K562 (cell line): ENCODE measurements at regions not wholly inside any gene's neighbourhood (a gene's known extent, or its start where the extent isn't known, plus 50 kb on each side); places are given as distances from the start of the nearest gene placed in this dataset.

ENCODE experiments used
- ATAC-seq: fragments of 200-7000 bp; cut with Tn5 transposase; 3 replicates; pipeline ENCODE4 v1.9.1; 2020; ENCODE audit warnings: moderate library complexity
- BruUV-seq: library from RNA; stranded (reverse); fragments of 400-500 nt; replicated peaks from 2 replicates; lab custom pipeline; 2021; lab: Mats Ljungman, UMichigan
- CTCF ChIA-PET: fragments of 300-600 bp; formaldehyde crosslinking; extraction: SDS; loops from one replicate; lab custom pipeline; 2021; ENCODE audit warnings: low intra/inter-chr PET ratio; lab: Yijun Ruan, JAX
- POLR2A ChIA-PET: fragments of 300-600, 350-650 bp; sonication (Branson Sonifier 250); formaldehyde crosslinking; extraction: SDS; loops from one replicate; lab custom pipeline; 2021; ENCODE audit warnings: antibody characterized with exemption, inconsistent platforms; lab: Yijun Ruan, JAX
- DNase-seq, 4 experiments: peaks; one replicate each; pipeline versions ENCODE4 v3.0.0 to v3.0.0-alpha.2; 2011 to 2018; ENCODE audit warnings: low spot score in 3 of 4, mixed read lengths in 3 of 4; ENCODE audit errors: extremely low read depth in 1 of 4
- FAIRE-seq: peaks from 2 replicates; lab custom pipeline; 2011; peaks lifted over from hg19 to GRCh38; lab: Jason Lieb, UNC
- H2AFZ ChIP-seq: 2 replicates; pipeline ENCODE4 v1.6.0; 2011; ENCODE audit warnings: low read depth, low read length, control low read depth, inconsistent platforms
- H3K27ac ChIP-seq: fragments of 200-600 bp; 3 replicates; pipeline ENCODE4 v1.8.0; 2011; ENCODE audit warnings: low read depth, mild to moderate bottlenecking, control low read depth, inconsistent platforms, low read length, moderate library complexity, mixed read lengths; ENCODE audit errors: extremely low read depth
- H3K27me3 ChIP-seq, 2 experiments: fragments of 300-600 bp in 1 of 2; 2 replicates in 1 of 2; 3 replicates in 1 of 2; pipeline versions ENCODE4 v1.6.0 to v1.8.0; 2011; ENCODE audit warnings: inconsistent platforms in 2 of 2, low read length in 2 of 2, mild to moderate bottlenecking in 1 of 2, mixed read lengths in 1 of 2, moderate library complexity in 1 of 2; ENCODE audit not compliant: control insufficient read depth in 2 of 2, insufficient read depth in 2 of 2
- H3K36me3 ChIP-seq: fragments of 300-600 bp; 3 replicates; pipeline ENCODE4 v1.8.0; 2011; ENCODE audit warnings: mild to moderate bottlenecking, low read length, inconsistent platforms; ENCODE audit not compliant: control insufficient read depth, insufficient read depth
- H3K4me1 ChIP-seq, 2 experiments: fragments of 200-600 bp in 1 of 2; replicated peaks in 1 of 2; 2 replicates in 1 of 2; 3 replicates in 1 of 2; pipeline versions ENCODE4 v1.5.1 to v1.8.0; 2011; ENCODE audit warnings: inconsistent platforms in 2 of 2, low read length in 2 of 2, mild to moderate bottlenecking in 1 of 2, mixed read lengths in 1 of 2, moderate library complexity in 1 of 2; ENCODE audit not compliant: control insufficient read depth in 2 of 2, insufficient read depth in 2 of 2
- H3K4me2 ChIP-seq: 2 replicates; pipeline ENCODE4 v1.6.1; 2011; ENCODE audit warnings: low read length, control low read depth, inconsistent platforms, mixed read lengths; ENCODE audit not compliant: insufficient read depth
- H3K4me3 ChIP-seq: fragments of 200-600 bp; sonication (generic), shearing (Covaris generic); 2 replicates; pipeline ENCODE4 v1.5.1; 2016; ENCODE audit warnings: control low read depth, inconsistent platforms
- H3K79me2 ChIP-seq: fragments of 200-600 bp; 3 replicates; pipeline ENCODE4 v1.8.0; 2011; ENCODE audit warnings: low read length, inconsistent platforms; ENCODE audit not compliant: control insufficient read depth, insufficient read depth
- H3K9ac ChIP-seq, 2 experiments: 2 replicates each; pipeline versions ENCODE4 v1.6.0 to v1.6.1; 2011; ENCODE audit warnings: low read depth in 2 of 2, low read length in 2 of 2, control low read depth in 1 of 2, inconsistent platforms in 1 of 2, mild to moderate bottlenecking in 1 of 2, mixed read lengths in 1 of 2; ENCODE audit not compliant: insufficient read depth in 1 of 2
- H3K9me1 ChIP-seq: one replicate; pipeline ENCODE4 v1.6.0; 2011; ENCODE audit warnings: inconsistent platforms, mild to moderate bottlenecking, low read length, moderate library complexity; ENCODE audit not compliant: control insufficient read depth, insufficient read depth
- H3K9me3 ChIP-seq: replicated peaks from 2 replicates; pipeline ENCODE4 v1.5.1; 2011; ENCODE audit warnings: low read depth, low read length, inconsistent platforms; ENCODE audit not compliant: control insufficient read depth, insufficient read depth
- H4K20me1 ChIP-seq: replicated peaks from 2 replicates; pipeline ENCODE4 v1.6.1; 2011; ENCODE audit warnings: low read length, inconsistent platforms, mixed read lengths; ENCODE audit not compliant: control insufficient read depth, insufficient read depth
- ARID2 ChIP-seq: fragments of 450-650 bp; IDR thresholded peaks from 2 replicates; pipeline ENCODE4 v1.6.1; 2017; ENCODE audit warnings: antibody characterized with exemption, mild to moderate bottlenecking
- CBFA2T2 ChIP-seq: fragments of 450-650 bp; conservative IDR thresholded peaks from 2 replicates; pipeline ENCODE4 v1.6.1; 2017; ENCODE audit warnings: mild to moderate bottlenecking
- CBX3 ChIP-seq, 2 experiments: IDR thresholded peaks; 1 replicate in 1 of 2; 2 replicates in 1 of 2; pipeline ENCODE4 v1.6.1; 2012; ENCODE audit warnings: inconsistent platforms in 2 of 2, low read length in 2 of 2, borderline replicate concordance in 1 of 2, control low read depth in 1 of 2
- CTBP1 ChIP-seq: fragments of 450-650 bp; IDR thresholded peaks from 2 replicates; pipeline ENCODE4 v1.6.1; 2016; ENCODE audit warnings: borderline replicate concordance
- CXXC5 ChIP-seq: fragments of 250-450 bp; sonication (Bioruptor Pico); IDR thresholded peaks from 2 replicates; pipeline ENCODE4 v1.8.0; 2022; ENCODE audit warnings: inconsistent platforms, mild to moderate bottlenecking, moderate library complexity
- DPF2 ChIP-seq: fragments of 450-650 bp; IDR thresholded peaks from 2 replicates; pipeline ENCODE4 v1.6.1; 2016
- FOXK2 ChIP-seq, 2 experiments: fragments of 450-650 bp; IDR thresholded peaks in 1 of 2; conservative IDR thresholded peaks in 1 of 2; 2 replicates each; pipeline ENCODE4 v1.6.1; 2016; ENCODE audit warnings: low read depth in 2 of 2, mild to moderate bottlenecking in 1 of 2
- FUS ChIP-seq: fragments of 200-400 bp; formaldehyde crosslinking; optimal IDR thresholded peaks from 2 replicates; pipeline ENCODE3; 2017; ENCODE audit warnings: low read depth, low read length
- GTF2F1 ChIP-seq: IDR thresholded peaks from 2 replicates; pipeline ENCODE4 v1.6.1; 2011; ENCODE audit warnings: low read depth, low read length, improper control_type of control experiment
- POU5F1 ChIP-seq: fragments of 150-350 bp; IDR thresholded peaks from 2 replicates; pipeline ENCODE4 v1.6.1; 2014; ENCODE audit warnings: borderline replicate concordance, low read length, low read depth, mild to moderate bottlenecking; ENCODE audit not compliant: partially characterized antibody
- SMARCE1 ChIP-seq: fragments of 450-650 bp; IDR thresholded peaks from 2 replicates; pipeline ENCODE4 v1.7.1; 2016; ENCODE audit warnings: mild to moderate bottlenecking
- ZNF175 ChIP-seq: fragments of 200-800 bp; sonication (Bioruptor generic); IDR thresholded peaks from 2 replicates; pipeline ENCODE4 v1.6.1; 2016; ENCODE audit warnings: low read depth, mild to moderate bottlenecking, missing genetic modification characterization, missing compliant biosample characterization
- WGBS: fragments of 100-300 bp; shearing (Covaris generic); methylation state at CpG from one replicate; pipeline ENCODE4 v1.1.6; 2016; ENCODE audit warnings: low coverage, mixed read lengths; ENCODE audit not compliant: insufficient coverage; ENCODE audit errors: missing lambda C conversion rate; 5-methylcytosine and 5-hydroxymethylcytosine counted together
- in situ Hi-C: fragments of 300-500 bp; cut with MboI; formaldehyde crosslinking; loops from 4 replicates; pipeline ENCODE4 v1.15.0; 2018; ENCODE audit warnings: inconsistent platforms, mixed read lengths
- intact Hi-C: fragments of 100-400 bp; cut with micrococcal nuclease; formaldehyde crosslinking; loops from 2 replicates; pipeline ENCODE4 v1.14.2; 2022
- TF ChIP-seq, protein P1 (sequence below): fragments of 250-450 bp; sonication (Bioruptor Pico); IDR thresholded peaks from 2 replicates; pipeline ENCODE4 v1.9.0; 2021; ENCODE audit warnings: mild to moderate bottlenecking, inconsistent platforms

DNA sequence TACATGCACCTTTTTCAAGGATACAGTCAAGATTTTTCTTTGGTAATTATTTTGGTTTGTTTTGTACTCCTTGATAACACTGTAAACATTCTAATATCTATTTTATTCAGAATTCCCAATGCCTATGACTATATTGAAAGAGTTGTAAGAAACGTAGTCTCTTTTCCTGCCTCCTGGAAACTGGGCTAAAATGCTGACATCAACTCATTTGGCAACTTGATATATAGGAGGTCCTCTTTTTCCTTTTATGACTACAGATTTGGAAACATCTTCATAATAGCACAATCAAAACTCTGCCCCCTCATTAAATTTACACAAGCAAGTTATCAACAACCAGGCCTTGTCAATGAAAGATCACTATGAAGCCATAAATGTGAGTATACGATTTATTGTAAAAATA lies 422.3 kb upstream of the PCDH15 start:
- ATAC-seq, result no peak
- no peaks in the 10 kb centered on the region for H3K4me1 ChIP-seq
- POLR2A ChIA-PET, result no interaction called here
- no peak overlapping the region for H3K4me2 ChIP-seq
- CTCF ChIA-PET, result no interaction called here
- TF ChIP-seq CBFA2T2 (no peak), FUS (no peak), SMARCE1 (no peak), GTF2F1 (no peak), ZNF175 (CRISPR knock-in tag) (no peak), ARID2 (no peak), CTBP1 (no peak), POU5F1 (no peak), CBX3 (IDR thresholded peaks at IDR 0.05; ENCODE audit: borderline replicate concordance in 1 of 2, low read length in 2 of 2) (no peak), FOXK2 (conservative IDR thresholded peaks at IDR 0.05 in 1 of 2, IDR thresholded peaks at IDR 0.05 in 1 of 2; ENCODE audit: low read depth in 2 of 2) (no peak), DPF2 (no peak), CXXC5 (CRISPR knock-in tag) (no peak)
- TF ChIP-seq, protein P1, sequence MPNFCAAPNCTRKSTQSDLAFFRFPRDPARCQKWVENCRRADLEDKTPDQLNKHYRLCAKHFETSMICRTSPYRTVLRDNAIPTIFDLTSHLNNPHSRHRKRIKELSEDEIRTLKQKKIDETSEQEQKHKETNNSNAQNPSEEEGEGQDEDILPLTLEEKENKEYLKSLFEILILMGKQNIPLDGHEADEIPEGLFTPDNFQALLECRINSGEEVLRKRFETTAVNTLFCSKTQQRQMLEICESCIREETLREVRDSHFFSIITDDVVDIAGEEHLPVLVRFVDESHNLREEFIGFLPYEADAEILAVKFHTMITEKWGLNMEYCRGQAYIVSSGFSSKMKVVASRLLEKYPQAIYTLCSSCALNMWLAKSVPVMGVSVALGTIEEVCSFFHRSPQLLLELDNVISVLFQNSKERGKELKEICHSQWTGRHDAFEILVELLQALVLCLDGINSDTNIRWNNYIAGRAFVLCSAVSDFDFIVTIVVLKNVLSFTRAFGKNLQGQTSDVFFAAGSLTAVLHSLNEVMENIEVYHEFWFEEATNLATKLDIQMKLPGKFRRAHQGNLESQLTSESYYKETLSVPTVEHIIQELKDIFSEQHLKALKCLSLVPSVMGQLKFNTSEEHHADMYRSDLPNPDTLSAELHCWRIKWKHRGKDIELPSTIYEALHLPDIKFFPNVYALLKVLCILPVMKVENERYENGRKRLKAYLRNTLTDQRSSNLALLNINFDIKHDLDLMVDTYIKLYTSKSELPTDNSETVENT (CRISPR knock-in tag), result no peak
- no peak overlapping the region for H3K27ac ChIP-seq
- in situ Hi-C loops (no loop called here), intact Hi-C loops (no loop called here)
- no peaks in the 10 kb centered on the region for H3K9me3 ChIP-seq
- no peaks in the 10 kb centered on the region for H4K20me1 ChIP-seq
- H3K79me2 ChIP-seq, result no peaks in the 10 kb centered on the region
- FAIRE-seq, result no peak
- H2AFZ ChIP-seq, result no peak overlapping the region
- H3K36me3 ChIP-seq, result no peaks in the 10 kb centered on the region
- H3K4me3 ChIP-seq, result no peak overlapping the region
- 0% methylated on average over 2 of the region's 2 CpGs for WGBS
- no peak for DNase-seq
- no peaks in the 10 kb centered on the region for H3K9me1 ChIP-seq
- no peaks in the 10 kb centered on the region for H3K27me3 ChIP-seq
- no peak overlapping the region for H3K9ac ChIP-seq
- BruUV-seq, result no TSS peak
